ENCODE measurements at regions not wholly inside any gene's neighbourhood (a gene's known extent, or its start where the extent isn't known, plus 50 kb on each side); places are given as distances from the start of the nearest gene placed in this dataset.
"Not testable (repeated sequence)": the region's sequence is repeated elsewhere in the genome, so short reads cannot be mapped to it uniquely, and the experiment has no call there.

- no peak for DNase-seq
Observed at GRCh38 chr7:112930787-112931186, 140.6 kb upstream of the TMEM168 start.

GRCh38 chr7:112929421-112929820 lies 139.2 kb upstream of the TMEM168 start:
- no peak for DNase-seq

GRCh38 chr7:112926018-112926417 lies 135.8 kb upstream of the TMEM168 start:
- no peak for DNase-seq

GRCh38 chr7:112922546-112922945 lies 132.4 kb upstream of the TMEM168 start:
- not testable (repeated sequence) for DNase-seq

- not testable (repeated sequence) for DNase-seq
Observed at GRCh38 chr7:112916431-112916830, 126.2 kb upstream of the TMEM168 start.

GRCh38 chr7:112908086-112908485 lies 117.9 kb upstream of the TMEM168 start:
- DNase-seq: no peak

GRCh38 chr7:112907658-112908057 lies 117.5 kb upstream of the TMEM168 start:
- DNase-seq: no peak

- DNase-seq: no peak
Observed at GRCh38 chr7:112905950-112906349, 115.8 kb upstream of the TMEM168 start.

GRCh38 chr7:112905413-112905812 lies 115.2 kb upstream of the TMEM168 start:
- DNase-seq: no peak

GRCh38 chr7:112898432-112899290 lies 108.5 kb upstream of the TMEM168 start:
- peak in 1 of 4 experiments; percentile 15 for DNase-seq

GRCh38 chr7:112897839-112898431 lies 107.7 kb upstream of the TMEM168 start:
- DNase-seq: no peak

GRCh38 chr7:112896026-112896601 lies 105.9 kb upstream of the TMEM168 start:
- DNase-seq: no peak

GRCh38 chr7:112892263-112892662 lies 102.1 kb upstream of the TMEM168 start:
- no peak for DNase-seq

- no peak for DNase-seq
Observed at GRCh38 chr7:112891698-112892097, 101.5 kb upstream of the TMEM168 start.

GRCh38 chr7:112889834-112890438 lies 99.7 kb upstream of the TMEM168 start:
- DNase-seq: no peak

- DNase-seq: no peak
Observed at GRCh38 chr7:112889268-112889667, 99.1 kb upstream of the TMEM168 start.

GRCh38 chr7:112888781-112889180 lies 98.6 kb upstream of the TMEM168 start:
- DNase-seq: no peak

- DNase-seq: no peak
Observed at GRCh38 chr7:112887976-112888375, 97.8 kb upstream of the TMEM168 start.

- no peak for DNase-seq
Observed at GRCh38 chr7:112887337-112887736, 97.1 kb upstream of the TMEM168 start.

- DNase-seq: no peak
Observed at GRCh38 chr7:112886208-112886607, 96.0 kb upstream of the TMEM168 start.

GRCh38 chr7:112882991-112883390 lies 92.8 kb upstream of the TMEM168 start:
- no peak for DNase-seq

- DNase-seq: no peak
Observed at GRCh38 chr7:112882511-112882910, 92.3 kb upstream of the TMEM168 start.

GRCh38 chr7:112882022-112882421 lies 91.8 kb upstream of the TMEM168 start:
- DNase-seq: no peak
